Stimulated activated naive CD8-positive, alpha-beta T cell treated with anti-CD3 and anti-CD28 coated beads, Interleukin-15, Interleukin-2, amounts not matched to agents 100 U/mL and 50 U/mL, for 24 hours (primary cell): ENCODE measurements at regions not wholly inside any gene's neighbourhood (a gene's known extent, or its start where the extent isn't known, plus 50 kb on each side); places are given as distances from the start of the nearest gene placed in this dataset.
"Not testable (repeated sequence)": the region's sequence is repeated elsewhere in the genome, so short reads cannot be mapped to it uniquely, and the experiment has no call there.

Source experiments
- ATAC-seq: fragments of 150-1000 bp; cut with Tn5 transposase; one replicate; pipeline ENCODE4 v1.10.0; 2021
- DNase-seq: peaks from one replicate; pipeline ENCODE4 v3.0.0; 2021

- ATAC-seq = no peak
- DNase-seq = no peak
These were observed 204.6 kb upstream of the CFAP20DC start for GRCh38 chr3:59254433-59254832.

- ATAC-seq (no peak), DNase-seq (no peak)
These were observed 203.7 kb upstream of the CFAP20DC start for GRCh38 chr3:59253523-59253922.

GRCh38 chr3:59251869-59252268, 202.0 kb upstream of the CFAP20DC start:
- ATAC-seq = no peak
- DNase-seq = no peak

- DNase-seq = no peak
- no peak for ATAC-seq
These were observed 200.8 kb upstream of the CFAP20DC start for GRCh38 chr3:59250600-59250999.

GRCh38 chr3:59249698-59250361, 200.0 kb upstream of the CFAP20DC start:
- DNase-seq = no peak
- ATAC-seq = no peak

GRCh38 chr3:59249004-59249403, 199.2 kb upstream of the CFAP20DC start:
- no peak for ATAC-seq
- DNase-seq = no peak

GRCh38 chr3:59247402-59247841, 197.6 kb upstream of the CFAP20DC start:
- DNase-seq (no peak), ATAC-seq (no peak)

- DNase-seq (no peak), ATAC-seq (no peak)
These were observed 197.0 kb upstream of the CFAP20DC start for GRCh38 chr3:59246719-59247401.

- no peak for DNase-seq
- no peak for ATAC-seq
These were observed 196.2 kb upstream of the CFAP20DC start for GRCh38 chr3:59245859-59246501.

GRCh38 chr3:59245300-59245858, 195.6 kb upstream of the CFAP20DC start:
- ATAC-seq (no peak), DNase-seq (no peak)

GRCh38 chr3:59244343-59244742, 194.5 kb upstream of the CFAP20DC start:
- DNase-seq = no peak
- no peak for ATAC-seq

- DNase-seq (no peak), ATAC-seq (no peak)
These were observed 193.7 kb upstream of the CFAP20DC start for GRCh38 chr3:59243476-59243875.

GRCh38 chr3:59240666-59241255, 190.9 kb upstream of the CFAP20DC start:
- ATAC-seq = no peak
- DNase-seq = no peak

GRCh38 chr3:59237121-59237520, 187.3 kb upstream of the CFAP20DC start:
- DNase-seq (no peak), ATAC-seq (no peak)

- DNase-seq = peak; percentile 19
- ATAC-seq = peak; percentile 81
These were observed 185.8 kb upstream of the CFAP20DC start for GRCh38 chr3:59235634-59236012.

- ATAC-seq (no peak), DNase-seq (no peak)
These were observed 185.2 kb upstream of the CFAP20DC start for GRCh38 chr3:59234884-59235633.

- not testable (repeated sequence) for DNase-seq, ATAC-seq
These were observed 180.6 kb upstream of the CFAP20DC start for GRCh38 chr3:59230379-59230778.

GRCh38 chr3:59213860-59214259, 164.0 kb upstream of the CFAP20DC start:
- no peak for ATAC-seq
- no peak for DNase-seq

- DNase-seq = no peak
These were observed 162.4 kb upstream of the CFAP20DC start for GRCh38 chr3:59212128-59212779.

GRCh38 chr3:59210260-59210659, 160.4 kb upstream of the CFAP20DC start:
- no peak for ATAC-seq
- no peak for DNase-seq

More at GRCh38 chr3:59212128-59212779, 162.4 kb upstream of the CFAP20DC start:
- ATAC-seq = peak; percentile 55

- DNase-seq = no peak
- ATAC-seq = no peak
These were observed 142.6 kb upstream of the CFAP20DC start for GRCh38 chr3:59192473-59192872.
